B cell (primary cell): ENCODE measurements at regions not wholly inside any gene's neighbourhood (a gene's known extent, or its start where the extent isn't known, plus 50 kb on each side); places are given as distances from the start of the nearest gene placed in this dataset.

ENCODE experiments used
- CTCF ChIP-seq: fragments of 200-600 bp; IDR thresholded peaks from one replicate; pipeline ENCODE4 v1.8.0; 2022; ENCODE audit warnings: antibody characterized with exemption, mild to moderate bottlenecking
- EZH2 ChIP-seq: IDR thresholded peaks from 2 replicates; pipeline ENCODE4 v1.6.1; 2012; ENCODE audit warnings: borderline replicate concordance, low read depth, mild to moderate bottlenecking, moderate library complexity, low read length; ENCODE audit not compliant: insufficient read depth, poor library complexity, severe bottlenecking

DNA sequence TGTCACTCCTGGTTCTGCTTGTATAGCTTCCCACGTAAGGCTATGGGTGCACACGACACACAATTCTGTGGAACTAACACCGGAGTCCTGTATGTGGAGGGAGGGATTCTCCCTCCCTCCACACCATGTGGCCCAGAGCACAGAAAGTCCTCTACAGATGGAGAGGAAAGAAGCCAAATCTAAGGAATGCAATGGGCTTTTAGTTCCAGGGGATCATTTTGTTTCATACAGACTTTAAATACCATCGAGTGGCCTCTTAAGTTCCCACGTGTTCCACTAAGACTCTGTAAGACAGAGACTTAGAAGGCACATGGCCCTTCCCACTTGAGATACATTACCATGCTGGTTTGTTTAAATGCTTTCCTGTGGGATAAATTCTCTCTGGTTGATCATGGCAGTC, 156.0 kb downstream of the TGFB2 start:
- TF ChIP-seq EZH2 (no peak), CTCF (no peak)
